ENCODE measurements at regions not wholly inside any gene's neighbourhood (a gene's known extent, or its start where the extent isn't known, plus 50 kb on each side); places are given as distances from the start of the nearest gene placed in this dataset.

GRCh38 chr6:133606852-133607251 is 282.1 kb upstream of the TCF21 start:
- DNase-seq (ENCODE audit: insufficient read length, low spot score) (no peak), FAIRE-seq (no peak)
- TF ChIP-seq POU2F2 (IDR thresholded peaks at IDR 0.05; ENCODE audit: low read depth, low read length) (no peak), POLR2AphosphoS5 (IDR thresholded peaks at IDR 0.05; ENCODE audit: low read depth, low read length) (no peak), TAF1 (IDR thresholded peaks at IDR 0.05; ENCODE audit: low read depth, low read length) (no peak), POLR2A (IDR thresholded peaks at IDR 0.05; ENCODE audit: low read depth, low read length) (no peak), SPI1 (IDR thresholded peaks at IDR 0.05; ENCODE audit: low read depth, low read length) (no peak), PAX5 (IDR thresholded peaks at IDR 0.05; ENCODE audit: insufficient read depth, low read length, severe bottlenecking) (no peak)

DNA sequence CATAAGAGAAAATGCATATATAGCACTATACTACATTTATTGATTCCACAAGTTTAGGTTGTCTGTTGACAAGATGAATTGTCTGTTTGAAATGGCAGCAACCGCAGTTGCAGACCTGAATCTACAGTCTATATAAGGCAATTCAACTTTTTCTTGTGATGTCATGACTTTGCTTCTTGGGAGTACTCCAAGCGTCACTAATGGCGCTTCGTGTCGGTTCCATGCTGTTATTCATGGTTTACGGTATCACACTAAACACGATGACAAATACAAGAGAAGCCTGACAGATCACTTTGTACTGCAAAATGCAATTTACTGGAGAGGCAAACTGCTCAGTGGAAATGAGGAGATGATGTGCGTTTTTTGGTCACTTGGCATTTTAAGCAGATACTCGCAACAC is 280.3 kb upstream of the TCF21 start:
- FAIRE-seq (no peak), DNase-seq (ENCODE audit: insufficient read length, low spot score) (no peak)
- TF ChIP-seq POU2F2 (IDR thresholded peaks at IDR 0.05; ENCODE audit: low read depth, low read length) (no peak), PAX5 (IDR thresholded peaks at IDR 0.05; ENCODE audit: insufficient read depth, low read length, severe bottlenecking) (no peak), POLR2AphosphoS5 (IDR thresholded peaks at IDR 0.05; ENCODE audit: low read depth, low read length) (no peak), TAF1 (IDR thresholded peaks at IDR 0.05; ENCODE audit: low read depth, low read length) (no peak), POLR2A (IDR thresholded peaks at IDR 0.05; ENCODE audit: low read depth, low read length) (no peak), SPI1 (IDR thresholded peaks at IDR 0.05; ENCODE audit: low read depth, low read length) (no peak)

DNA sequence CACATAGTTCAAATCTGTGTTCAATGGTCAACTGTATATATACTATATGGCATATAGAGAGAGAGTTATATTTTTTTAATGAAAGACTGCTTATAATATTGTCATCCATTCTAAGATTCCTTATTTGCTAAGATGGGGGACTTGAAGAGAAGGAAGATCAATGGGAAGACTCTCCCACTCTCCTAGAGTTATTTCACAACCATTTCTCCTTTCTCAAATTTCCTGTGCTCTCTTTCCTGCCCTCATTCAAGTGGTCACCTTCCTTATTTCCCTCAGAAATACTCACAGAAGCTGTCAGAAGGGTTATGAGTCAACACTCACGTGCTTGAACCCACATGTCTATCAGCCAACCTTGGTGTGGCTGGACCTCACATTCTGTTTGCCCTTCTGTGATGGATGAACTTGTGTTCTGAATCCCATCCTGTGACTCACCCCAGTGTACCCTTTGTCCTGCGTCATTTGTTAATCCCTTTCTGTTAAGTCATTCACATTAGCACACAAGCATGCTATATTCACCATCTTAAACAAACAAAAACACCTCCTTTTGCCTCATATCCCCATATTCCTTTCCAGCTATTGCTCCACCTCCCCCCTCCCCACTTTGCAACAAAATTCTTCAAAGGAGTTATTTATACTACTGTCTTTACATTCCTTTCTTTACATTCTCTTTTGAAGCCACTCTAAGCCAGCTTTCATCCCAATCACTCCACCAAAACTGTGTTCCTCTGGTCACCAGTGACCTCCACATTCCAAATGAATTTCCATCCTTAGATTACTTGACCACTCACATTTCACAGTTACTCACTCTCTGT is 279.3 kb upstream of the TCF21 start:
- TF ChIP-seq POU2F2 (IDR thresholded peaks at IDR 0.05; ENCODE audit: low read depth, low read length): no peak
- no peak for TF ChIP-seq TAF1 (IDR thresholded peaks at IDR 0.05; ENCODE audit: low read depth, low read length)
- TF ChIP-seq POLR2A (IDR thresholded peaks at IDR 0.05; ENCODE audit: low read depth, low read length): no peak
- no peak for TF ChIP-seq SPI1 (IDR thresholded peaks at IDR 0.05; ENCODE audit: low read depth, low read length)
- TF ChIP-seq POLR2AphosphoS5 (IDR thresholded peaks at IDR 0.05; ENCODE audit: low read depth, low read length): no peak
- no peak for TF ChIP-seq PAX5 (IDR thresholded peaks at IDR 0.05; ENCODE audit: insufficient read depth, low read length, severe bottlenecking)
- DNase-seq (ENCODE audit: insufficient read length, low spot score) (no peak), FAIRE-seq (no peak)

DNA sequence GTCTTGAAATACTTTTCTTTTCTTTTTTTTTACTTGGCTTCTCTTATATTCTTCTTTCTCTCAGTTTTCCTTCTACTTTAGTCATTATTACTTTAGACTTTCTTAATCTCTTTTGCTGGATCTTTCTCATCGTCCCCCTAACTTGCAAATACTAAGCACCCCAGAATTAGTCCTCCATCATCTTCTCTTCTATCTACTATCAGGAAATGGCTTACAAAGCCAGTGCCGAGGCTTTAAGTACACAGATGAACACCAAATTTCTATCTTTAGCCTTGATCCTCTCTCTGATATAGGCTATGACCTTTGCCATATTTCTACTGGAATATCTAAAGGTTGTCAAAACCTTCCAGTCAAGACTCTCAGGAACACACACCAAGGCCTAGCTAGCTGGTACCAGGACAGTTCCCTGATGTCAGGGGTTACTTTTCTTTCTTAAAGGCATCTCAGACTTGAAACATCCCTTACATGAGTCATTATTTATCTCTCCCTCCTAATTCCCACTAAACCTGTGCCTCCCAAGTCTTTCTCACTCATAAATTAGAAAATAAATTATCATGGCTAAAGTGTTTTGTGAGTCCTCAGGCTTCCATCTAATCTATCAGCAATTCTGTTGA is 278.6 kb upstream of the TCF21 start:
- FAIRE-seq (no peak), DNase-seq (ENCODE audit: insufficient read length, low spot score) (no peak)
- no peak for TF ChIP-seq POLR2A (IDR thresholded peaks at IDR 0.05; ENCODE audit: low read depth, low read length)
- TF ChIP-seq POU2F2 (IDR thresholded peaks at IDR 0.05; ENCODE audit: low read depth, low read length): no peak
- TF ChIP-seq POLR2AphosphoS5 (IDR thresholded peaks at IDR 0.05; ENCODE audit: low read depth, low read length): no peak
- TF ChIP-seq PAX5 (IDR thresholded peaks at IDR 0.05; ENCODE audit: insufficient read depth, low read length, severe bottlenecking): no peak
- TF ChIP-seq TAF1 (IDR thresholded peaks at IDR 0.05; ENCODE audit: low read depth, low read length): no peak
- no peak for TF ChIP-seq SPI1 (IDR thresholded peaks at IDR 0.05; ENCODE audit: low read depth, low read length)

DNA sequence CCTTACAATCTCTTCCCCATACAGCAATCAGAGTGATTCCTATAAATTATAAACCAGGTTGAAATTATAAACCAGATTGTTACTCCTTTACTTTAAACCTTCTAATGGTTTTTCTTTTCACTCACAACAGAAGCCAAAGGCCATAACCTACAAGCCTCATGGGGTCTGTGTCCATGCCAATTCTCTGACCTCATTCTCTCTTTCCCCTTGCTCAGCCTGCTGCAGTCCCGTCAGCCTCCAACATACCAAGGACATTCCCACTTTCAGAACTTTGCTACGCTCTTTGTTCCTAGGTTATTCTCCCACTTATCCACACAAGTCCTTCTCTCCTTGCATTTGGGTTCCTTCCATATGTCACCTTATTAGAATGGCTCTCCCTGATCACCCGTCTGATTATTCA is 277.9 kb upstream of the TCF21 start:
- FAIRE-seq: no peak
- TF ChIP-seq PAX5 (IDR thresholded peaks at IDR 0.05; ENCODE audit: insufficient read depth, low read length, severe bottlenecking) (no peak), TAF1 (IDR thresholded peaks at IDR 0.05; ENCODE audit: low read depth, low read length) (no peak), POU2F2 (IDR thresholded peaks at IDR 0.05; ENCODE audit: low read depth, low read length) (no peak), SPI1 (IDR thresholded peaks at IDR 0.05; ENCODE audit: low read depth, low read length) (no peak), POLR2AphosphoS5 (IDR thresholded peaks at IDR 0.05; ENCODE audit: low read depth, low read length) (no peak)
- no peak for DNase-seq (ENCODE audit: insufficient read length, low spot score)

DNA sequence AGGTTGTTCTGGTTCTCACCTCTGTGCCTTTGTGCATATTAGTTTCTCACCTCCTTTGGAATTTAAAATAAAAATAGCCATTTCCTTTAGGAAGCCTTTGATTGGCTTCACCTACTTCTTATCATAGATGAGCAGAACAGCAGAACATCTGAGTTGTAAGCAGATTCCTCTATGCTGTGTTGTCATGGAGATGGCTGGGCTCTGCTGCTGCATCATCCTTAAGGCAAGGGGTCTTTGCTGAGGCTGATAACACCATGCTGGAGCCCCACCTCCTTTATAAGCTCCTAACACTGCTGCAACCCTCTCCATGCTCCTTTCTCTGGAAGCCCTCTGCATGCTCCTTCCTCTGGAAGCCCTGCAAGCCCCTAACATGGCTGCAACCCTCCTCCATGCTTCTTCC is 276.5 kb upstream of the TCF21 start:
- no peak for DNase-seq (ENCODE audit: insufficient read length, low spot score)
- no peak for TF ChIP-seq TAF1 (IDR thresholded peaks at IDR 0.05; ENCODE audit: low read depth, low read length)
- TF ChIP-seq POLR2A (IDR thresholded peaks at IDR 0.05; ENCODE audit: low read depth, low read length): no peak
- TF ChIP-seq POU2F2 (IDR thresholded peaks at IDR 0.05; ENCODE audit: low read depth, low read length): no peak
- no peak for TF ChIP-seq PAX5 (IDR thresholded peaks at IDR 0.05; ENCODE audit: insufficient read depth, low read length, severe bottlenecking)
- TF ChIP-seq POLR2AphosphoS5 (IDR thresholded peaks at IDR 0.05; ENCODE audit: low read depth, low read length): no peak
- TF ChIP-seq SPI1 (IDR thresholded peaks at IDR 0.05; ENCODE audit: low read depth, low read length): no peak
- no peak for FAIRE-seq

GRCh38 chr6:133613211-133613610 is 275.7 kb upstream of the TCF21 start:
- TF ChIP-seq POLR2A (IDR thresholded peaks at IDR 0.05; ENCODE audit: low read depth, low read length) (no peak), POLR2AphosphoS5 (IDR thresholded peaks at IDR 0.05; ENCODE audit: low read depth, low read length) (no peak), TAF1 (IDR thresholded peaks at IDR 0.05; ENCODE audit: low read depth, low read length) (no peak), PAX5 (IDR thresholded peaks at IDR 0.05; ENCODE audit: insufficient read depth, low read length, severe bottlenecking) (no peak), POU2F2 (IDR thresholded peaks at IDR 0.05; ENCODE audit: low read depth, low read length) (no peak), SPI1 (IDR thresholded peaks at IDR 0.05; ENCODE audit: low read depth, low read length) (no peak)
- no peak for DNase-seq (ENCODE audit: insufficient read length, low spot score)
- FAIRE-seq: no peak

DNA sequence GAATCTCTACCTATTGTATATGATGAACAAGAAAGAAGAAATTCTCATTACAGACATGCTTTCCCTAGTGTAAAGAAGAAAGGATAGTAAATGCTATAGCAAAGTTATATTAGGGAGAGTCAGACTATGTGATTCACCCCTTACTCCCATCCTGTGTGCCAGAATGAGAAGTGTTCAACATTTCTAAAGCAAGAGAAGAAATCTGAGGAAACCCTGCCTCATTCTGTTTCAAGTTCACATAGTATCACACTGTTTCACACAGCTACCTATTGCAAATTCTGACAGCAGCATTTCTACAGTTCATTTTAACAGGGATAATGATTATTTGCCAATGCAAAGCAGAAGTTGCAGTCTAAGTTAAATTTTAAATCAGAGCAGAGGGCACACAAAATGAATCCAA is 267.2 kb upstream of the TCF21 start:
- TF ChIP-seq POLR2AphosphoS5 (IDR thresholded peaks at IDR 0.05; ENCODE audit: low read depth, low read length) (no peak), SPI1 (IDR thresholded peaks at IDR 0.05; ENCODE audit: low read depth, low read length) (no peak), TAF1 (IDR thresholded peaks at IDR 0.05; ENCODE audit: low read depth, low read length) (no peak), PAX5 (IDR thresholded peaks at IDR 0.05; ENCODE audit: insufficient read depth, low read length, severe bottlenecking) (no peak), POLR2A (IDR thresholded peaks at IDR 0.05; ENCODE audit: low read depth, low read length) (no peak), POU2F2 (IDR thresholded peaks at IDR 0.05; ENCODE audit: low read depth, low read length) (no peak)
- DNase-seq (ENCODE audit: insufficient read length, low spot score): no peak
- FAIRE-seq: no peak

DNA sequence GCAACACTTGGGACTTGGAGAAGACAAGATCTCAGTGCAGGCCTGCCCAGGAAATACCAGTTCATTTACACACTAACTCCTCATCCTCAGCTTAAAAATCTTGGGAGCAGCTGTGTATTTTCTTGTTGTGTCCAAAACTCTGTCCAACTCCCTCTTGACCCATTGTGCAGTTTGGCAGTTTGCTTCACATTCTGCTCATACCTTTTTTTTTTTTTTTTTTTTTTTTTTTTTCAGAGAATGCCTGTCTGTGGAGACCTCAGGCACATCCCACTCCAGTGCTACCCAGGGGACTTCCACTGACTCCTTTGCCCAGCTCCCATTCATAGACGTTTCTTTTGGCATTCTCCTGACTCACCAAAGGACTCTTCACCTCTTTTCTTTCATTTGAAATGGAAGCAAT is 265.8 kb upstream of the TCF21 start:
- DNase-seq (ENCODE audit: insufficient read length, low spot score) (no peak), FAIRE-seq (no peak)
- TF ChIP-seq POU2F2 (IDR thresholded peaks at IDR 0.05; ENCODE audit: low read depth, low read length): no peak
- no peak for TF ChIP-seq PAX5 (IDR thresholded peaks at IDR 0.05; ENCODE audit: insufficient read depth, low read length, severe bottlenecking)
- no peak for TF ChIP-seq POLR2A (IDR thresholded peaks at IDR 0.05; ENCODE audit: low read depth, low read length)
- no peak for TF ChIP-seq POLR2AphosphoS5 (IDR thresholded peaks at IDR 0.05; ENCODE audit: low read depth, low read length)
- no peak for TF ChIP-seq TAF1 (IDR thresholded peaks at IDR 0.05; ENCODE audit: low read depth, low read length)
- TF ChIP-seq SPI1 (IDR thresholded peaks at IDR 0.05; ENCODE audit: low read depth, low read length): no peak

All from GM12891 (cell line).